HuH-7.5 (cell line): ENCODE measurements at regions not wholly inside any gene's neighbourhood (a gene's known extent, or its start where the extent isn't known, plus 50 kb on each side); places are given as distances from the start of the nearest gene placed in this dataset.

Source experiments
- DNase-seq: peaks from one replicate; pipeline ENCODE4 v3.0.0; 2011; ENCODE audit warnings: low spot score

DNA sequence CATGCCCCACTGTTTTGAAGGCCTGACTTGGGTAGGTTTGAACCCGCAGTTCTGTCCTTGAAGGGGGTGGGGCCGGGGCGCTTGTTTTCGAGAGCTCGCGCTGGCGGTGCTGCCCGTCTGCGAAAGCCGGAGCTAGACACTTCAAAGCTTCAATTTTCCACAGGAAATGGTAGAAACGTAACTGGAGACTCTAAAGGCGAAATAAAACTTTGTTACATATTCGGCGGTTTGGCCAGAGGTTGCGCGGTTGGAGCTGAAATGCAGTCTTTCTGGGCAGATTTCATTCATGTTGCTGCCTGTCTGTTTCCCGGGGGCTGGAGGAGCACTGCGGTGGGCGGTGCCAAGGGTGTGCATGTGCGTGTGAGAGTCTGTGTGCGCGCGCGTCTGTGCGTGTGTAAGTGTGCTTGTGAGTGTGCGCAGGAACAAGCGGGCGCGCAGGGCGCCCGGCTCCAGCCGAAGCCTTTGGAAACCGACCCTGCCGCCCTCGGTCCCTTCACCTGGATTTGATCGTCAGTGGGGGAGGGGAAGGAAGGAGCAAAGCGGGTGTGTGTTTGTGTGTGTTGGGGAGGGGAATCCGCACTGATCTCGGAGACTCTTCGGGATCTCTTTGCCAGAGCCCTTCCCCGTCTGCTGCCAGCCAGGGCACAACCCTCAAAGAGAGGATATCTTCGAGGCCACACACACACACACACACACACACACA is 227.7 kb upstream of the CRY1 start:
- DNase-seq = no peak

DNA sequence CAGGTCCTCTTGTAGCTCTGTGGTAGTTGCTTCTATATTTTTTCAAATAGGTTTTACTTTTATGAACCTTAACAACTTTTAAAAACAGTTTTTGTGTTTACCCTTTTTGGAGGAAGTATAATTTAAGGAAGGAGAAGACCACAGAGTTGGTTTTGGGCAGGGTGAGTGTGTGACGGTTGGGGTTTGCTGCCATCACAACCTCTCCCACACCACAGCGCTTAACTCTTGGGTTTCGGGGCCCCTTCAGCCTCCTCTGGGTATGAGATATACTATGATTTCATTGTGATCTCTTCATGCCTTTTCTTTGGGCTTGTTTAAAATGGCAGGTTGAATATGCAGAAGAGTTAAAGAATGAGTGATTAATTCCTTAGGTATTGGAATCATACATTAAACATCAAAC is 228.7 kb upstream of the CRY1 start:
- DNase-seq = no peak

DNA sequence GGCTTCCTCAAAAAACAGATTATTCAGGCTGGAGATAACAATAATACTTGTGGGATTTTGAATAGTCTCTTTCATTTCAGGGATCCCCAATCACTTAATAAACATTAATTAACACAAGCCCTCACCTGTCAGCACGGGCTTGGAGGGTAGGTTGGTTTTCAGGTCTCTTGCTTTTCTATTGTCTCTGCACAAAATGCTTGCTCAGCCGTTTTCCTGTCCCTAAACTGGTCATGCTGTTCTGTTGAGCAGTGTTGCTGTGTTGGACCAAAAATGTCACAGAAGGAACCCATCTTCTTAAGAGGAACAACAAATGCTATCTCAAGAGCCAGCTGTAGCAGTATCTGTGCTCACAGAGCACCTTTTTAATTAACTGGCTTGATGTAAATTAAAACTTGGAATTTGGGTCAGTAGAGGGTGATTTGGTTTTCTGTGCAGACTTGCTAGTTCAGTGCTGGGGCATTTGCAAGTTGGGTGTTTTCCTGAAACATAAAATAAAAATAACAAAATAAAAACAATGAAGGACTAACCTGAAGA is 231.8 kb upstream of the CRY1 start:
- no peak for DNase-seq

- DNase-seq = no peak
Observed at GRCh38 chr12:107326237-107326636, 232.9 kb upstream of the CRY1 start.

DNA sequence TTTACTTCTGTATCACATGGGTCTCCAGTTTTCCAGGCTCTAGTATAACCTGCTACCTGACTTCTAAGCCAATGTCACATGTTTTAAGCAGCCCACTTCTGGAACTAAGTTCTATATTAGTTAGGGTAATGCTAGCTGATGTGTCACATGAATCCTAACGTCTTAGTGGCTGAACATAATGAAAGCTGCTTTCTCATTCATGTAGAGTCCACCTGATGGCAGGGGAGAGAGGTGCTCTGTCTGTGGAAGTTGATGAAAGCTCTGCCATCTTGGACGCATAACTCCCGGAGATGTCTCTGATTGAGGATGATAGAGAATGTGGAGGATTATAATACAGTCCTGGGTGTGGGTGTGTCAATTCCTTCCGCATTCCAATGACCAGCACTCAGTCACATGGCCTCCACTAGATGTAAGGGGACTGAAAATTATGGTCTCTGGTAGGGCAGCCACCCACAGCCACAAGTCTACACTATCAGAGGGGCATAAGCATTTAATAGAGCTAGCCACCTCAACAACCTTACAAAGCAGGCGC is 234.4 kb upstream of the CRY1 start:
- DNase-seq = no peak

- no peak for DNase-seq
Observed at GRCh38 chr12:107328442-107329133, 235.2 kb upstream of the CRY1 start.

GRCh38 chr12:107329569-107330324 is 236.4 kb upstream of the CRY1 start:
- no peak for DNase-seq

- DNase-seq = no peak
Observed at GRCh38 chr12:107330831-107331431, 237.6 kb upstream of the CRY1 start.

DNA sequence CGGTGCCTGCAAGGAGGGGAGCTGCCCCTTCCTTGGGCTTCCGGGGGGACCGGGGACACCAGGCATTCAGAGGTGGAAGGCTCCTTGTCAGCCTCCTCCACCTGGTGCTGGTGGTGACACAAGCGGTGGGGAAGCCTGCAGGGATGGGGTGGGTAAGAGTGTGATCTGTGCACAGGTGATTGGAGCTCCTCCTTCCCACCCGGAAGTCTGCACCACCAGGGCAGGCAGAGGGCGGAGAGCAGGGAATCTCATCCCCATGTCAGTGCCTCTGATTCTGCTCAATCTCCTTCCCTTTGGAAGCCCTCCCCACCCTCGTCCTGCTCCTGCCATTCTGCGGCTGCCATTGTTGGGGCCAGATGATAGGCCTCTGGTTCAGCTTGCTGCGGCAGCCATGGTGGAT is 238.1 kb upstream of the CRY1 start:
- no peak for DNase-seq

DNA sequence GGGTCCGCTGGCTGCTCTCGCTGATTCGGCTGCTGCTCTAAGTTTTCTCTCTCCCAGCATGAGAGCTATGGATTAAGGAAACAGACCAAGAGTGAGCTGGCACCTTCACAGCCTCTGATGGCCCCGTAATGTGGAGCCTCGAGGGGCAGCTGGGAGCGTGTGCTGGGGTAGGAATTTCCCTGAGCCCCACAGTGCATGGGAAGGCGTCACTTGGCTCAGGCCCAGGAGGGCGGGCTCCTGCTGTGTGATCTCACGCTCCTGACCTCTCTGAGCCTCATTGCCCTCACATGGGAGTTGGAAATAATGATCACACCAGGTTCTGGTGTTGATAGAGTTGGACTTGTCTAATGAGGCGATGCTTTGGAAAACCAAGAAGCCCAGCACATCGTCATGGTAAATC is 238.6 kb upstream of the CRY1 start:
- DNase-seq = no peak

GRCh38 chr12:107332743-107333142 is 239.4 kb upstream of the CRY1 start:
- no peak for DNase-seq

- DNase-seq = no peak
Observed at GRCh38 chr12:107335802-107336570, 242.6 kb upstream of the CRY1 start.

DNA sequence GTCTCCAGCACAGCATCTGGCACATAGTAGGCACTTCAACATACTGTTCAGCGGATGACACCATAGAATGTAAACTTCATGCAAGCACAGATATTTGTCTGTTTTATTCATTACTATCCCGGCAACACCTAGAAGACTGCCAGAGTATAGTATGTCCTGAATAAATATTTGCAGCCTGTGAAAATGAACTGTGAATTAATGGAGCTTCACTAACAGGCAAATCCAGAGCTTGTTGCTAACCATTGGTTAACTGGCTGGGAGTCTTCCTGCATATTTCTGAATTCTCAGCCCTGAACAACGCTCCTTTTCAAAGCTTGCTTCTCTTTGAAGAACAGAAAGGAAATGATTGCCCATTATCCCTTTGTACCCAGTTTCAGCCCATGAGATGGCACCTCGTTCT is 243.3 kb upstream of the CRY1 start:
- no peak for DNase-seq

GRCh38 chr12:107337346-107338095 is 244.2 kb upstream of the CRY1 start:
- no peak for DNase-seq

GRCh38 chr12:107339487-107339886 is 246.1 kb upstream of the CRY1 start:
- DNase-seq = no peak

DNA sequence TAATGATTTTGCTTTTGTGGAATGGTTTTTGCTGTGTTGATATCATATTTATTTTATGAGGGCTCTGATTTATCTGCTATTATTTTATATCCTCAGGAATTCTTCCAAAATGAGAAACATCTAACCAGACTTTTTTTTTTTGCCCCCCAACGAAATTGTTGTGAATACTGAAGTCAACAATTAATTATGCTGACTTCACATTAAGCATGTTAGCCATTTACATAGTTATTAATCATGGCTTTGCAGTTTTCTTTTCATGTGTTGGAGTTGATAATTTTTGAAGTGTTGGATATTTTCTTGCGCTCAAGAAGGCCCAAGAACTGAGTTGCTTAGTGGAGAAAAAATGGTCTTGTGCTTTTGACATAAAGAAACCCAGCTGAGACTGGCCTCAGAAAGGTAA is 246.6 kb upstream of the CRY1 start:
- DNase-seq = no peak

GRCh38 chr12:107340898-107341297 is 247.5 kb upstream of the CRY1 start:
- DNase-seq = no peak

GRCh38 chr12:107344035-107344808 is 250.9 kb upstream of the CRY1 start:
- no peak for DNase-seq

GRCh38 chr12:107347261-107347660 is 253.9 kb upstream of the CRY1 start:
- DNase-seq = no peak
